DOHH2 (cell line): ENCODE measurements at regions not wholly inside any gene's neighbourhood (a gene's known extent, or its start where the extent isn't known, plus 50 kb on each side); places are given as distances from the start of the nearest gene placed in this dataset.

Experiments used
- H3F3A ChIP-seq: fragments of 200-600 bp; sonication (generic), shearing (Covaris generic); 2 replicates; pipeline ENCODE4 v1.6.0; 2016; ENCODE audit warnings: antibody characterized with exemption, mild to moderate bottlenecking; ENCODE audit not compliant: control insufficient read depth, insufficient read depth
- H3K27ac ChIP-seq: fragments of 200-600 bp; sonication (generic); 2 replicates; pipeline ENCODE4 v1.5.1; 2014; ENCODE audit warnings: low read depth, mild to moderate bottlenecking, low read length, moderate library complexity
- H3K27me3 ChIP-seq: fragments of 200-600 bp; sonication (generic); 2 replicates; pipeline ENCODE4 v1.6.1; 2014; ENCODE audit warnings: mild to moderate bottlenecking, low read length, mixed read lengths; ENCODE audit not compliant: control insufficient read depth
- H3K36me3 ChIP-seq: fragments of 200-600 bp; sonication (generic); 2 replicates; pipeline ENCODE4 v1.6.1; 2014; ENCODE audit warnings: mild to moderate bottlenecking, low read length, moderate library complexity, mixed read lengths; ENCODE audit not compliant: control insufficient read depth
- H3K4me1 ChIP-seq: fragments of 200-600 bp; sonication (generic); 2 replicates; pipeline ENCODE4 v1.6.1; 2014; ENCODE audit warnings: mild to moderate bottlenecking, low read length, mixed read lengths; ENCODE audit not compliant: control insufficient read depth
- H3K4me2 ChIP-seq: fragments of 200-600 bp; sonication (generic); 2 replicates; pipeline ENCODE4 v1.6.0; 2014; ENCODE audit warnings: mild to moderate bottlenecking, low read length, moderate library complexity
- H3K4me3 ChIP-seq: fragments of 200-600 bp; sonication (generic); 2 replicates; pipeline ENCODE4 v1.5.1; 2014; ENCODE audit warnings: mild to moderate bottlenecking, low read length, mixed read lengths
- H3K79me2 ChIP-seq: fragments of 200-600 bp; sonication (generic); 2 replicates; pipeline ENCODE4 v1.6.1; 2014; ENCODE audit warnings: mild to moderate bottlenecking, low read length, mixed read lengths; ENCODE audit not compliant: control insufficient read depth
- H3K9me2 ChIP-seq: fragments of 200-600 bp; sonication (generic); replicated peaks from 2 replicates; pipeline ENCODE4 v1.6.1; 2014; ENCODE audit warnings: mild to moderate bottlenecking, low read length, mixed read lengths; ENCODE audit not compliant: control insufficient read depth
- H3K9me3 ChIP-seq: fragments of 200-600 bp; sonication (generic); 2 replicates; pipeline ENCODE4 v1.6.1; 2014; ENCODE audit warnings: antibody characterized with exemption, low read length, mixed read lengths; ENCODE audit not compliant: control insufficient read depth, insufficient read depth
- H4K20me1 ChIP-seq: fragments of 200-600 bp; sonication (generic); 2 replicates; pipeline ENCODE4 v1.6.0; 2014; ENCODE audit warnings: low read depth, mild to moderate bottlenecking, antibody characterized with exemption, low read length, moderate library complexity; ENCODE audit not compliant: control insufficient read depth, insufficient read depth
- CTCF ChIP-seq: fragments of 200-600 bp; sonication (generic); IDR thresholded peaks from one replicate; pipeline ENCODE4 v1.5.1; 2014; ENCODE audit warnings: antibody characterized with exemption, mild to moderate bottlenecking, low read depth, low read length; ENCODE audit not compliant: poor library complexity, severe bottlenecking
- EZH2phosphoT487 ChIP-seq: fragments of 200-600 bp; sonication (generic); IDR thresholded peaks from 2 replicates; pipeline ENCODE4 v1.6.1; 2017; ENCODE audit warnings: borderline replicate concordance, mild to moderate bottlenecking, antibody characterized with exemption, low read length, moderate library complexity, mixed read lengths

GRCh38 chr4:187149229-187149945 lies 425.7 kb upstream of the FAT1 start:
- no peaks in the 10 kb centered on the region for H3K79me2 ChIP-seq
- no peaks in the 10 kb centered on the region for H3K4me1 ChIP-seq
- H3F3A ChIP-seq = no peaks in the 10 kb centered on the region
- H3K27me3 ChIP-seq = no peaks in the 10 kb centered on the region
- no peaks in the 10 kb centered on the region for H3K36me3 ChIP-seq
- H3K9me3 ChIP-seq = no peaks in the 10 kb centered on the region
- TF ChIP-seq CTCF = no peak
- no peak for TF ChIP-seq EZH2phosphoT487
- H3K27ac ChIP-seq = no peak overlapping the region
- H3K4me2 ChIP-seq = no peak overlapping the region
- no peaks in the 10 kb centered on the region for H4K20me1 ChIP-seq
- no peaks in the 10 kb centered on the region for H3K9me2 ChIP-seq
- H3K4me3 ChIP-seq = no peak overlapping the region

- no peaks in the 10 kb centered on the region for H3F3A ChIP-seq
- H3K4me1 ChIP-seq = no peaks in the 10 kb centered on the region
- H3K27ac ChIP-seq = no peak overlapping the region
- H3K4me3 ChIP-seq = no peak overlapping the region
- no peaks in the 10 kb centered on the region for H3K9me2 ChIP-seq
- H3K27me3 ChIP-seq = no peaks in the 10 kb centered on the region
- H3K36me3 ChIP-seq = no peaks in the 10 kb centered on the region
- no peak overlapping the region for H3K4me2 ChIP-seq
- TF ChIP-seq CTCF (no peak), EZH2phosphoT487 (no peak)
- no peaks in the 10 kb centered on the region for H4K20me1 ChIP-seq
- no peaks in the 10 kb centered on the region for H3K9me3 ChIP-seq
- H3K79me2 ChIP-seq = no peaks in the 10 kb centered on the region
Observed at GRCh38 chr4:187157380-187157958, 433.8 kb upstream of the FAT1 start.

GRCh38 chr4:187158003-187158402 lies 434.3 kb upstream of the FAT1 start:
- Histone ChIP-seq H3K9me3 (no peaks in the 10 kb centered on the region), H3K4me1 (no peaks in the 10 kb centered on the region), H4K20me1 (no peaks in the 10 kb centered on the region), H3K9me2 (no peaks in the 10 kb centered on the region), H3K79me2 (no peaks in the 10 kb centered on the region), H3K27ac (no peak overlapping the region), H3K4me3 (no peak overlapping the region), H3K36me3 (no peaks in the 10 kb centered on the region), H3K4me2 (no peak overlapping the region), H3F3A (no peaks in the 10 kb centered on the region), H3K27me3 (no peaks in the 10 kb centered on the region)
- no peak for TF ChIP-seq CTCF
- no peak for TF ChIP-seq EZH2phosphoT487
